Stimulated activated CD4-positive, alpha-beta T cell treated with anti-CD3 and anti-CD28 coated beads, Interleukin-2, amount 100 ng/mL, for 24 hours (primary cell): ENCODE measurements at regions not wholly inside any gene's neighbourhood (a gene's known extent, or its start where the extent isn't known, plus 50 kb on each side); places are given as distances from the start of the nearest gene placed in this dataset.

ENCODE experiments used
- DNase-seq, 2 donors: peaks; one replicate each; pipeline ENCODE4 v3.0.0-alpha.2; 2020

- DNase-seq: no peak
These were observed 199.5 kb upstream of the ZNF536 start for GRCh38 chr19:30172613-30173242.

DNA sequence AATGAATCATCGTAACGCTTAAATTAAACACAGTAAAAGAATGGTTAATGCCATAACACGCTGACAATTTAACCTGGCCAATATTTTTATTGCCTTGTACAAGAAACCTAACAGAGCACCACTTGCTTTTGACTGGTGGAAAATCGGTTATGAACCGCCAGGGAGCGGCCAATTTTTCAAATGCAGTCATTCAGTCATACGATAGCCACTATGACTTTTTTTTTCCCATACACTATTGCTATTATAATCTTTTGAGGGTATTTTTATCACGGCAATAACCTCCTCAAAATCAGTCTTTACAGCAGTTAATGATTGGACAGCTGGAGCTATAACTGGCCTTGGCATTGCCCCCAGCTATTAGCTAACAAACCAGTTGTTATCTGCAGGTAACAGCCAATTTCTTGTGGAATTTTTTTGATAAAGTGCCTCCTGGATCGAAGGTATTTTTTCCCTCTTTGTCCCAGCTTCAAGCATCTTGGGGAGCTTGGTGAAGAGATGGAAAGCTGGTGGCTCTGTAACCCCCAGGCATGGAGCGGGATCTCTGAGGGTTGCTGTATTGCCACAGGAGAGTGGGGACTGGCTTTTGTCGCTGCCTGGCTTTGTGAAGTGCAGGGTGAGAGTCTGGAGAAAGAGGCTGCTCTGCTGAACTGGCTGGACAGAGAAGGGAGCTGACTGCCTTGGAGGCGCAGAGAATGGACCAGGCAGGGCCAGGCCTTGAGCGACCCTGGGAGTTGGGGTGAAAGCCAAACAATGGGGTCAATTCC lies 198.4 kb upstream of the ZNF536 start:
- no peak for DNase-seq

DNA sequence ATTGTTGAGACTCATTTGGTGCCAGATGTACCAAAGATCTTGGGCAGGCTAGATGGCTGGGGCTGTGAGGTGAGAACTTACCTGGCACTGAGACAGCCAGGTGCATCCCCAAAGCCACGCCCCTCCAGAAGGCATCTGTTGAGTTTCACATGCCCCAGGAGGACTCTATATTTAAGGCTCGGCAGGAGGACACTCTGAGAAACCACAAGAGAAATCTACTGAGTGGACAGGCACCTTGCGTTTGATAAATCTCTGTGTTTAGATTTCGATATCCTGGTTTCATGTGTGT lies 197.9 kb upstream of the ZNF536 start:
- DNase-seq: no peak

- DNase-seq: no peak
These were observed 197.4 kb upstream of the ZNF536 start for GRCh38 chr19:30174791-30175190.

DNA sequence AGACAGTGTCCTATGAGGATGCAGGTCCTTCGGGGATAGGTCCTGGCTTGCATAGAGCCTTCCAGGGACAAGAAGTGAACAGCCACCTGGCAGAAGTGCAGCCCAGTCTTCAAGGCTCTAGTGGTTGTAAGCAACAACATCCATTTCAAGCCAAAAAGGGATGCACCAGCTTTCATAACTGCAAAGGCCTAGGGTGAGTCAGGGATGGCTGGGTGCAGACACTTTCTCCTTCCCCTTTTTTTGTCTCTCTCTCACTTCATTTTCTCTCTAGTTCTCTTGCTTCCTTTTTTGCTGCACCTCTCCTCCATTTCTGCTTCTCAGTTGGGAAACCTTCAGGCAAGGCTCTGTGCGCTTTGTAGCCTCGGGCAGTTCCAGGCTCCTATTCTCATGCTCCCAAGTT lies 196.2 kb upstream of the ZNF536 start:
- DNase-seq: no peak

GRCh38 chr19:30178721-30179402 lies 193.3 kb upstream of the ZNF536 start:
- DNase-seq: no peak

GRCh38 chr19:30180691-30181090 lies 191.5 kb upstream of the ZNF536 start:
- DNase-seq: no peak

DNA sequence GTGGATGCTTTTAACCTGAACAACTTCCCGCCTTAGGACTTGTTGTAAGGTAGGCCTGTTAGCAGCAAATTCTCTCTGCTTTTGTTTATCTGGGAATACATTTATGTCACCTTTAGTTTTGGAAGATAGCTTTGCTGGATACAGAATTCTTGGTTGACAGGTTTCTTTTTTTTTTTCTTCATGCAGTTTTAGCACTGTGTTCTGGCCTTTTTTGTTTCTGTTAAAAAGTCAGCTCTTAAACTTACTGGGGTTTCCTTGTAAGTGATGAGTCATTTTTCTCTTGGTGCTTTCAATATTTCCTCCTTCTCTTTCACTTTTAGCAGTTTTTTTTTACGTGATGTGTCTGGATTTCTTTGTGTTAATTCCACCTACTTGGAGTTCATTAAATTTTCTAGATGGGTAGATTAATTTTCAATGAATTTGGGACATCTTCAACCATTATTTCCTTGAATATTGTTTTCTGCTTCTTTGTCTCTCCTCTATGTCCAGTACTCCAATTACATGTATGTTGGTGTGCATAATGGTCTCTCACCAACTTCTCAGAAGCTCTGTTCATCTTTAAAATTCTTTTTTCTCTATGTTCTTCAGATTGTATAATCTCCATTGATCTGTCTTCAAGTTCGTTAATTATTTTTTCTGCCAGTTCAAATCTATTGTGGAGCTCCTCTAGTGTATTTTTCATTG lies 188.2 kb upstream of the ZNF536 start:
- DNase-seq: no peak

- DNase-seq: no peak
These were observed 170.1 kb upstream of the ZNF536 start for GRCh38 chr19:30202060-30202600.

DNA sequence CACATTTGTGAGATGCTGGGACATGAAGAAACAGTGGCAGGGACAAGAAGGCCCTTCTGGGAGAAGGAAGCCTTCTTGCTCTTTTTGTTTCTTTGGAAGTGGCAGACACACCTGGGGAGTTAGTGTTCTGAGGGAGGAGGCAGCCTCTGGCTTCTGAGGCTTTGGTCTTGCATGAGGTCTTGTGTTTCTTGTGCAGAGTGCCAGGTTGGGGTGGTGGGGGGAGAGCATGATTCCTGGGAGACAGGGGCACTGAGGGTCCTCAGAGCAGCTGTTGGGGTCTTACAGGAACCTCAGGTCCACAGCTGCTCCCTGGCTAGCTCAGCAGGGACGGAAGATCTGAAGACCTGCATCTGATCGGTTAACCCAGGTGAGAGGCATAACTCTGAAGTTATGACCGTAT lies 167.5 kb upstream of the ZNF536 start:
- DNase-seq: no peak

DNA sequence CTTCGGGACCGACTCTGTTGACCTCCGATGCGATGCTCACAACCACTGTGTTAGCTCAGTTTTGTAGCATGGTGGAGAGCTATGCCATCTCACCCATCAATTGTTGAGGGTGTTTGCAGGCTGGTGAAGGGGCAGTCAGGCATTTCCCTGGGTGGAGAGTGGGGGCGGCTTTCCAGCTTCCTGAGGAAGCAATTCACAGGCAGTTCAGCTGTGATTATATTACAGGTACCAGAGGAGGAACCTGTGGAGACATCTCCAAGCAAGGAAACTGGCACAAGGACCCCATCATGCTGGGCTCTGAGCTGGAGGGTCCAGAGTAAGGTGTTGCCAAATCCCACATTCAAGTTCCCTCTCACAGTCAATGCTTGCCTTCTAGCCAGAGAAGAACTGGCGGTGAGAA lies 166.0 kb upstream of the ZNF536 start:
- DNase-seq: no peak

DNA sequence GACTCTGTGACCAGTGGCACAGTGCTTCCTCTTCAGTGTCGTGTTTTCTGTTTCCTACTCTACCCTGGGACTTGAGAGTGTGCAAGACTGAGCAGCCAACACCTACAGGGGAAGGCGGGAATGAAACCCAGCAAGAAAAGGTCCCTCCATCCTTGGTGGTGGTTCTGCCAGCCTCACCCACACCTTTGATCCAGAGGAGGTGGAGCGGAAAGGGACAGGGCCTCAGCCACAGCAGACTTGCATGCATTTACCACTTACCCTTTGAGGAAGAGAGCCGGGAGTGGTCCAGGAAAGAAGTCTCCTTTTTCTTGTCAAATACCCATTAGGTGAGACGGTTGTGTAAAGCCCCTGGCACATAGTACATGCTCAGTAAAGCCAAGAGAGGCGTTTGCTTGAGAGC lies 164.8 kb upstream of the ZNF536 start:
- DNase-seq: no peak

DNA sequence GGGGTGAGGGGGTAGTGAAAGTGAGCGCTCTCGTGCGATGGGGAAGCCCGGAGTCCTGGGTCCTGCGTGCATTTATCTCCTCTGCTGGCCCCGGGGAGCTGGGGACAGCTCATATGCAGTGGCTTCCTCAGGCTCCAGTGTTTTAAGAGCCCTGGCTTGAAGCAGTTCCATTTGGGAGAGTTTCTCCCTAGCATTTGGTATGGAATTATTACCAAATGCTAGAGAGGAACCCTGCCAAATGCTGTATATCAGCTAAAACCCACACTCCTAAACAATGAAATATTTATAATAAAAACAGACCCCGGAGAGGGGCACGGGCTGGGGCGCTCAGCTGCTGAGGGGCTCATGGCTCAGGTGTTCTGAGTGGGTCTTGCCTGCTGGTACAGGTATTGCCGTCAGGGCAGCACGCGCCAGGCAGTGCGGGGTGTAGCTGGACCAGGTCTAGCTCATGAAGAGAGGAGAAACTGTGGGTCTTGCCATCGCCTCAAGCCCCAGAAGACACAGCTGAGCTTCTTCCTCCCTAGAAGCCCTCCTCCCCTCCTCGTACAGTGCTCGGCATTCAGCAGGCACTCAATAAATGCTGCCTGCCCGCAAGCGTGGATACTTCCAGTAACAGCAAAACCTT lies 163.6 kb upstream of the ZNF536 start:
- no peak for DNase-seq

DNA sequence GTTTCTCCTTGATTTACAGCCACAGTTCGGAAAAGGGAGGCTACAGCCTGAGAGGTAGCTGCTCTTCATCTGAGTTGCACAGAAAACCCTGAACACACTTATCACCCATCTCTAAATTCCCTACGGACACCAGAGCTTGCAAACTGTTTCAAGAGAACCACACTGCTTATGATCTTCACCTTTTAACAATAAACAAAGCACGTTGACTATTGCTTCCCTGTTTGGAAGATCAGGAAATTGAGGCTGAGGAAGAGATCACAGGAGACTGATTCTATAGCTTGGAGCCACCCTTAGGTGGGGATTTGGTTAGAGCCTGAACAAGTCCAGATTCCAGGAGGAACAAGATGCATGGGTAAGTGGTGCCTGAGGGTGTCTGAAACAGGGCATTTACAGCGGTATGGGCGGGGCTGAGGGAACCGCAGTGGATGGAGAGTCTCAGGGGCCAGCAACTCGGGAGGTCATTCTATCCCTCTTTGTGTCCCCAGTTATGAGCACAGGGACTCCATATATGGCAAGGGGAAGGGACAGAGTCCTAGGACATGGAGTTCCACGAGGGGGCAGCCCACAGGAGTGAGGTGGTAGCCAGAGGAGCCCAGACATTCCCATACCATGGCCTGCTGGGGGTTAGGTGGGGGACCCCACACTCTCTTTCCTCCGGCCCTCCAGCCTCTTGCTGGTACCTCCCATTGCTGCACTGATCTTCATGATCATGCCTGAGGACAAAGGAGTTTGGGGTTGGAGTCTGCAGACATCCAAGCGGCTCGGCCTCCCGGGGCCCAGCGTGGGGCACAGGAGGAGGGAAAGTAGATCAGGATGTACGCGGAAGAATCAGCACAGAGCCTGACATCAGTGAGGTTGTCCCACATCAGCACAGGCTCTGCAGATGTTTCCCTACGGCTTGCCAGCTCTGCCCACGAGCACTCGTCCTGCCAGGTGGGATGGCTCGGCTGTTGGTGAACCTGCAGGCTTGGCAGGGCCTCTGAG lies 162.3 kb upstream of the ZNF536 start:
- DNase-seq: no peak

DNA sequence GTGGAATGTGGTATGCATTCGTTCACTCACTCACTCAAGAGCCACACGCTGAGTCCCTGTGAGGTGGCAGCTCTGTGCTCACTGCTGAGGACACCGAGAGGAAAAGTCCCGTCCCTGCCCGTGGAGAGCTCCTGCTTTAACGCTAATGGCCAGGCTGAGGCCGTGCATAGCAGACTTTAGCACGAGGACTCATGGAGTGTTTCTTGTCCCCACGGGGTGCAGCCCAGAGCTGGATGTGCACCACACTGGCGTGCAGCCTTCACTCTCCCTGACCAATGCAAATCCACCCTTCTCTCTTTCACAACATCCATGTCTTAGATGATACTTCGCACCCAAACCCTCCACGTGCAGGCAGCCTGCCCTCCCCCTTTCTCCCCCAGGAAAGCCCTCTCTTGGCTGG lies 159.6 kb upstream of the ZNF536 start:
- DNase-seq: no peak

GRCh38 chr19:30214651-30215051 lies 157.5 kb upstream of the ZNF536 start:
- no peak for DNase-seq

DNA sequence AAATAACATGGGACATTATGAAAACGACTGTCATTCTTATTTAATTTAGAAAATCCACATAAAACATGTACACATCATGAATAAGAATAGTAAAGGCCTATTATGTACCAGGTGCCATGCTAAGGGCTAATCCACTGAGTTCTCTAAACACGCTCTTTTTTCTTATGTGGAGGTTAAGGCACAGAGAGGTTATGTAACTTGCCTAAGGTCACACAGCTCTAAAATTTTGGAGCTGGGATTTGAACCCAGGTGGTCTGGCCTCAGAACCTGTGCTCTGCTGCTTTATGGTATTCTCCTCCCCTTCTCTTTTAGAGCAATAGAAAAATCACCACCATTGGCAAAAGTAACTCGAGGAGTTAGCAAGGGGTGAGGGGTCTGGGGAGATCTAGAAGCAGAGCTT lies 156.9 kb upstream of the ZNF536 start:
- DNase-seq: no peak

DNA sequence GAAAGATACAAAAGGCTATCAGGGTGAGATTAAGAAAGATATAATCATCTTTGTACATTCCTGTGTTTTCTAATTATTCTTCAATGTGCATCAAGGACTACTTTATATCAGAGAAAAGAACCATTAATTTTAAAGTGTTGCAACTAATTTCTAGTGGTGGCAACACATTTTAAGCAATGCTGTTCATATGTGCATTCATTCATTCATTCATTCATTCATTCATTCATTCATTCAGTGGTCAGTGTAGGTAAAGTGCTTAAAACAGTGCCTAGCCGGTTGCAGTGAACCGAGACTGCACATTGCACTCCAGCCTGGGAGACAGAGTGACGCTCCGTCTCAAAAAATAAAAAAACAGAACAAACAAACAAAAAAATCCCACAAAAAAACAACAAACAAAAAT lies 155.7 kb upstream of the ZNF536 start:
- DNase-seq: no peak

GRCh38 chr19:30217461-30217860 lies 154.7 kb upstream of the ZNF536 start:
- no peak for DNase-seq

- no peak for DNase-seq
These were observed 152.5 kb upstream of the ZNF536 start for GRCh38 chr19:30219702-30220101.

DNA sequence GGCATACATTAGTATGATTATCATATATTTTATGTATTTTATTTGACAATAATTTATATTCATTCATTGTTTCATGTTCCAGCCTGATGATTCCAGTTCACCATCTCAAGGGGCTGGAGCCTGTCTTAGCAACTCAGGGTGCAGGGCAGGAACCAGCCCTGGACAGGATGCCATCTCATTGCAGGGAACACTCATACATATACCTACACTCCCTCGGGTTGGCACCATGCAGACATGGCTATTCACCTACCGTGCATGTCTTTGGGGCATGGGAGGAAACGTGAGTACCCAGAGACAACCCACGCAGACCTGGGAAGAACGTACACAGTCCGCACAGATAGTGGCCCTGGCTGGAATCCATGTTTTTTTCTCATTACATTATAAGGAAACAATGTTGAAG lies 151.0 kb upstream of the ZNF536 start:
- no peak for DNase-seq

GRCh38 chr19:30222428-30222873 lies 149.7 kb upstream of the ZNF536 start:
- peak; percentile 25 to 45 for DNase-seq
